BE2C (cell line): ENCODE measurements at regions not wholly inside any gene's neighbourhood (a gene's known extent, or its start where the extent isn't known, plus 50 kb on each side); places are given as distances from the start of the nearest gene placed in this dataset.

Source experiments
- DNase-seq: peaks from one replicate; pipeline ENCODE4 v3.0.0-alpha.2; 2020
- H3K27me3 ChIP-seq: fragments of 250-450 bp; sonication (Bioruptor Pico); 2 replicates; pipeline ENCODE4 v1.5.1; 2020; ENCODE audit warnings: mild to moderate bottlenecking
- H3K36me3 ChIP-seq: fragments of 250-450 bp; sonication (Bioruptor Pico); 2 replicates; pipeline ENCODE4 v1.5.1; 2020; ENCODE audit warnings: mild to moderate bottlenecking
- H3K4me1 ChIP-seq: fragments of 250-450 bp; sonication (Bioruptor Pico); 2 replicates; pipeline ENCODE4 v1.5.1; 2020
- H3K4me3 ChIP-seq: 2 replicates; pipeline ENCODE4 v1.5.1; 2011; ENCODE audit warnings: low read depth, low read length
- H3K9me3 ChIP-seq: fragments of 250-450 bp; sonication (Bioruptor Pico); 2 replicates; pipeline ENCODE4 v1.5.1; 2020
- TF ChIP-seq, protein P1 (sequence below): IDR thresholded peaks from 2 replicates; pipeline ENCODE4 v1.5.1; 2012; ENCODE audit warnings: mild to moderate bottlenecking, low read depth, low read length

DNA sequence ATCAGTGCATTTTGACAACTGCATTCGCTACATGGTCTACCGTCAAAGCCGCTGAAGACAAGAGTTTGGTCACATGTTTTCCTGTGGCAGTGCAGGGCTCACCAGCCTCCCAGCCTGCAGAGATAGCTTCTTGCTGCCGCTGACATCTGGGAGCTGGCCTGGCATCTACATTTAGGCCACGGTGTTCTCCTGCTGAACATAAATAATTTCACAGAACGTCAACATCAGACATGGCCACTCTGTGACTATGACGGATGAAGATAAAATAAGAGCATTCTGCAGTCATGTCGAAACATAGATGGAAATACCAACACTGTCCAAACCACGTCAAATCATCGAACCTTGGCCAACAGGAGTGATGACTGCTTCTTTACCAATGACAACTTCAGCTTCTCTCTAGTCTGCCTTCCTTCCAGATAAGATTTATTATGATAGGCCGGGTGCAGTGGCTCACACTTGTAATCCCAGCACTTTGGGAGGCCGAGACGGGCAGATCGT, 91.2 kb downstream of the TNFAIP2 start:
- Histone ChIP-seq H3K36me3 (no peaks in the 10 kb centered on the region), H3K4me3 (no peak overlapping the region), H3K9me3 (no peaks in the 10 kb centered on the region), H3K4me1 (no peaks in the 10 kb centered on the region), H3K27me3 (no peaks in the 10 kb centered on the region)
- DNase-seq = no peak
- TF ChIP-seq, protein P1, sequence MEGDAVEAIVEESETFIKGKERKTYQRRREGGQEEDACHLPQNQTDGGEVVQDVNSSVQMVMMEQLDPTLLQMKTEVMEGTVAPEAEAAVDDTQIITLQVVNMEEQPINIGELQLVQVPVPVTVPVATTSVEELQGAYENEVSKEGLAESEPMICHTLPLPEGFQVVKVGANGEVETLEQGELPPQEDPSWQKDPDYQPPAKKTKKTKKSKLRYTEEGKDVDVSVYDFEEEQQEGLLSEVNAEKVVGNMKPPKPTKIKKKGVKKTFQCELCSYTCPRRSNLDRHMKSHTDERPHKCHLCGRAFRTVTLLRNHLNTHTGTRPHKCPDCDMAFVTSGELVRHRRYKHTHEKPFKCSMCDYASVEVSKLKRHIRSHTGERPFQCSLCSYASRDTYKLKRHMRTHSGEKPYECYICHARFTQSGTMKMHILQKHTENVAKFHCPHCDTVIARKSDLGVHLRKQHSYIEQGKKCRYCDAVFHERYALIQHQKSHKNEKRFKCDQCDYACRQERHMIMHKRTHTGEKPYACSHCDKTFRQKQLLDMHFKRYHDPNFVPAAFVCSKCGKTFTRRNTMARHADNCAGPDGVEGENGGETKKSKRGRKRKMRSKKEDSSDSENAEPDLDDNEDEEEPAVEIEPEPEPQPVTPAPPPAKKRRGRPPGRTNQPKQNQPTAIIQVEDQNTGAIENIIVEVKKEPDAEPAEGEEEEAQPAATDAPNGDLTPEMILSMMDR = no peak

DNA sequence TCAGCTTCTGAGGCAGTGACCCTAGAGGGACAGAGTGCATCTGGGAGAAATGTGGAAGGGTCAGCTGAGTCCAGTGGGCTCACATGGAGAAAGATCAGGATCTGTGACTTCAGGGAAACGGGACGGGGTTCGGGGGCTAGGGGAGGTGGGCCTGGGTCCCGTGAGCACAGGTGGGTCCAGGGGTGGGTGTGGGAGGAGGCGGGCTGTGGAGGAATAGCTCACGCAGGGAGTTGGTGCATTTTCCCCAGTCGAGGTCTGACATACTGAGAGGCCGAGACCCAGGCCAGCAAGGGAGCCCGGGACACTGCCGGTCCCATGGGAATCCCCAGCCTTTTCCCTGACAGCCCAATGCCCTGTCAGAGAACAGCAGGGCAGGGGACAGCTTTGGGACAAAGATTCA, 93.1 kb downstream of the TNFAIP2 start:
- Histone ChIP-seq H3K36me3 (no peaks in the 10 kb centered on the region), H3K4me3 (no peak overlapping the region), H3K9me3 (no peaks in the 10 kb centered on the region), H3K4me1 (no peaks in the 10 kb centered on the region), H3K27me3 (0 out of 2 replicates have a peak, but pooled peaks cover 2% of the 10 kb centered on the region)
- no peak for DNase-seq
- TF ChIP-seq, protein P1 = no peak

DNA sequence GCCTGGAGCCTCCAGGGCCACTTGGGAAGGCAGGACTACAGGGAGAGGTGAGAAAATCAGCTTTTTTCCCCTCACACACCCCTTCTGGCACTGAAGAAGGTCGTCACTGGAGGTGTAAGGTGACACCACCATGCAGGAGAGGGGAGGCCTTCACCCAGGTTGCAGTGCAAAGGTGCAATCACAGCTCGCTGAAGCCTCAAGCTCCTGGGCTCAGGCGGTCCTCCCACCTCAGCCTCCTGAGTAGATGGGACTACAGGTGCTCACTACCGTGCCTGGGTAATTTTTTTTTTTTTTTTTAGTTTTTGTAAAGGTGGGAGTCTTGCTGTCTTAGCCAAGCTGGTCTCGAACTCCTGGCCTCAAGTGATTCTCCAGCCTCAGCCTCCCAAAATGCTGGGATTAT, 93.6 kb downstream of the TNFAIP2 start:
- TF ChIP-seq, protein P1 = no peak
- Histone ChIP-seq H3K36me3 (no peaks in the 10 kb centered on the region), H3K4me1 (no peaks in the 10 kb centered on the region), H3K9me3 (no peaks in the 10 kb centered on the region), H3K4me3 (no peak overlapping the region), H3K27me3 (0 out of 2 replicates have a peak, but pooled peaks cover 2% of the 10 kb centered on the region)
- DNase-seq = no peak

DNA sequence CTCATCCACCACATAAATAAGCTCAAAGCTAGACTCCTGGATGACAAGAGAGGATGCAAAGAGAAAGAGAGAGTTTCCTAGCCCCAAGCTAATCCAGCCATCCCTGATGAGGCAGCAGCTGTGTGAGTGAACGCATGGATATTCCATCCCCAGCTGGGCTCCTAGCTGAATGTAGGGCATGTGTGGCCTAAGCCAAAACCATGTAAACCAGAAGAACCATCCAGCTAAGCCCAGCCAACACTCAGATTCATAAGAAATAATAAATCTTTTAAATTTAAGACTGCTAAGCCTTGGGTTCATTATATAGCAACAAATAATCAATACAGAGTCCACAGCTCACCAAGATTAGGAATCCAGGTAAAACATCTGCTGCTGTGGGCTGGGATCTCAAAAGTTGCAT, 94.3 kb downstream of the TNFAIP2 start:
- TF ChIP-seq, protein P1 = no peak
- 0 out of 2 replicates have a peak, but pooled peaks cover 2% of the 10 kb centered on the region for H3K27me3 ChIP-seq
- H3K4me3 ChIP-seq = no peak overlapping the region
- H3K9me3 ChIP-seq = no peaks in the 10 kb centered on the region
- no peak for DNase-seq
- no peaks in the 10 kb centered on the region for H3K4me1 ChIP-seq
- no peaks in the 10 kb centered on the region for H3K36me3 ChIP-seq

DNA sequence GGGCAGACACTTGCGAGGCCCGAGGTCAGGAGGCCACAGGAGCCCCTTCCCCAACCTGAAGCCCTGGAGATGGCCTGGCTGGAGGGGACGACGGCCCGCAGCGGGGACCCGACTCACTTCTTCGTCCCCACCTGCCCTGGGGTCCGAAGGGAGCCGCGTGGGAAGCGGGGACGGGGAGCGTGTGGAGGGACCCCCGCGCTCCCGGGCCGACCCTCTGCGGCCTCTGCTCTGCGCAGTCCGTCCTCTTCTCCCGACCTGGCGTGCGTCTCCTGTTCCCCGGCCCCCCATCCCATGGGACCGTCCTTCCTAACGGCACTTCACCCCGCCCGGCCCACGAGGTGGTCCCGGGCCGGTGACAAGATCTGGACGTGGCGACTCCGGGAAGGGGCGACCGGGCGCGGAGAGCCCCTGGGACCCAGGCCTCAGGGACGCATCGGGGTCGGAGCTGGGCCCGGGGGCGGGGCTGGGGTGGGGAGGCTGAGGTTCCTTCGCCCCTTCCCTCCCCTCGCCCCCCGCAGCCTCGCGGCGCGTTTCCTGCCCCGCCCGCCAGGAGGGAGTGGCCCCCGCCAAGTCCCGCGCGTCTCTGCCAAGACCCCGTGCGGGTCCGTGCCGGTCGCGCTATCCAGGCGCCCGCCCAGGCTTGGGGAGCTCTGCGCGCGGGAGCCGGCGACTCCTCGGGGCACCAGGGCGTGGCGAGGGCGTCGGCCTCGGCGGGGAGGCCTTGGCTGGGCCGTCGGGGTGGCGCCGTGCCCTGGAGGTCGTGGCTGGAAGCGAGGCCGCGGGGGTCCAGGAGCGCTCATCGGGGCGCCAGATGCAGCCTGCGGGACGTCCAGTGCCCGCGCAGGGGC, 97.1 kb downstream of the TNFAIP2 start:
- DNase-seq = no peak
- H3K4me3 ChIP-seq = no peak overlapping the region
- no peaks in the 10 kb centered on the region for H3K4me1 ChIP-seq
- no peaks in the 10 kb centered on the region for H3K9me3 ChIP-seq
- H3K27me3 ChIP-seq = 0 out of 2 replicates have a peak, but pooled peaks cover 2% of the 10 kb centered on the region
- TF ChIP-seq, protein P1 = no peak
- H3K36me3 ChIP-seq = no peaks in the 10 kb centered on the region
